ENCODE measurements at regions not wholly inside any gene's neighbourhood (a gene's known extent, or its start where the extent isn't known, plus 50 kb on each side); places are given as distances from the start of the nearest gene placed in this dataset.

- H3K4me1 Mint-ChIP-seq (ENCODE audit: low read depth, unreplicated experiment) = peaks cover 3% of the 10 kb centered on the region
- Histone ChIP-seq H3K9ac (ENCODE audit: low read length) (no peak overlapping the region), H3K4me1 (ENCODE audit: insufficient read depth, low read length) (no peaks in the 10 kb centered on the region), H3K9me3 (ENCODE audit: insufficient read depth, low read depth, low read length) (no peaks in the 10 kb centered on the region), H3K27me3 (ENCODE audit: insufficient read depth, low read length) (no peaks in the 10 kb centered on the region), H3K79me2 (ENCODE audit: insufficient read depth, low read length) (peaks cover 48% of the 10 kb centered on the region), H2AFZ (ENCODE audit: low read depth, low read length) (no peak overlapping the region), H3K27ac (ENCODE audit: low read depth, low read length) (no peak overlapping the region), H3K4me2 (ENCODE audit: low read length) (no peak overlapping the region), H3K4me3 (ENCODE audit: insufficient read depth, low read depth, low read length) (no peak overlapping the region), H3K36me3 (ENCODE audit: insufficient read depth, low read length) (no peaks in the 10 kb centered on the region), H4K20me1 (ENCODE audit: insufficient read depth, low read length) (peaks cover 32% of the 10 kb centered on the region)
- no peak overlapping the region for H3K27ac Mint-ChIP-seq (ENCODE audit: unreplicated experiment)
- no peaks in the 10 kb centered on the region for H3K27me3 Mint-ChIP-seq (ENCODE audit: low read depth, unreplicated experiment)
- no peaks in the 10 kb centered on the region for H3K9me3 Mint-ChIP-seq (ENCODE audit: unreplicated experiment)
- peak; percentile 9 for FAIRE-seq
- peaks cover 4% of the 10 kb centered on the region for H3K36me3 Mint-ChIP-seq (ENCODE audit: low read depth, unreplicated experiment)
- no peak for DNase-seq (ENCODE audit: low read depth)
- no peak for TF ChIP-seq EZH2 (IDR thresholded peaks at IDR 0.05; ENCODE audit: insufficient read depth, low read length)
- TF ChIP-seq, protein P1, sequence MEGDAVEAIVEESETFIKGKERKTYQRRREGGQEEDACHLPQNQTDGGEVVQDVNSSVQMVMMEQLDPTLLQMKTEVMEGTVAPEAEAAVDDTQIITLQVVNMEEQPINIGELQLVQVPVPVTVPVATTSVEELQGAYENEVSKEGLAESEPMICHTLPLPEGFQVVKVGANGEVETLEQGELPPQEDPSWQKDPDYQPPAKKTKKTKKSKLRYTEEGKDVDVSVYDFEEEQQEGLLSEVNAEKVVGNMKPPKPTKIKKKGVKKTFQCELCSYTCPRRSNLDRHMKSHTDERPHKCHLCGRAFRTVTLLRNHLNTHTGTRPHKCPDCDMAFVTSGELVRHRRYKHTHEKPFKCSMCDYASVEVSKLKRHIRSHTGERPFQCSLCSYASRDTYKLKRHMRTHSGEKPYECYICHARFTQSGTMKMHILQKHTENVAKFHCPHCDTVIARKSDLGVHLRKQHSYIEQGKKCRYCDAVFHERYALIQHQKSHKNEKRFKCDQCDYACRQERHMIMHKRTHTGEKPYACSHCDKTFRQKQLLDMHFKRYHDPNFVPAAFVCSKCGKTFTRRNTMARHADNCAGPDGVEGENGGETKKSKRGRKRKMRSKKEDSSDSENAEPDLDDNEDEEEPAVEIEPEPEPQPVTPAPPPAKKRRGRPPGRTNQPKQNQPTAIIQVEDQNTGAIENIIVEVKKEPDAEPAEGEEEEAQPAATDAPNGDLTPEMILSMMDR (IDR thresholded peaks at IDR 0.05; ENCODE audit: insufficient read depth, low read depth, low read length) = no peak
- H3K4me3 Mint-ChIP-seq (ENCODE audit: unreplicated experiment) = no peak overlapping the region
Measured at GRCh38 chr13:74006666-74007065, 127.5 kb downstream of the KLF12 start.

GRCh38 chr13:74005320-74006157 is 128.7 kb downstream of the KLF12 start:
- Mint-ChIP-seq H3K27ac (ENCODE audit: unreplicated experiment) (no peak overlapping the region), H3K27me3 (ENCODE audit: low read depth, unreplicated experiment) (no peaks in the 10 kb centered on the region), H3K9me3 (ENCODE audit: unreplicated experiment) (no peaks in the 10 kb centered on the region), H3K4me1 (ENCODE audit: low read depth, unreplicated experiment) (peaks cover 3% of the 10 kb centered on the region), H3K36me3 (ENCODE audit: low read depth, unreplicated experiment) (peaks cover 4% of the 10 kb centered on the region), H3K4me3 (ENCODE audit: unreplicated experiment) (no peak overlapping the region)
- H3K4me2 ChIP-seq (ENCODE audit: low read length) = no peak overlapping the region
- no peaks in the 10 kb centered on the region for H3K27me3 ChIP-seq (ENCODE audit: insufficient read depth, low read length)
- H3K36me3 ChIP-seq (ENCODE audit: insufficient read depth, low read length) = no peaks in the 10 kb centered on the region
- H3K79me2 ChIP-seq (ENCODE audit: insufficient read depth, low read length) = peaks cover 48% of the 10 kb centered on the region
- no peak overlapping the region for H3K27ac ChIP-seq (ENCODE audit: low read depth, low read length)
- no peak overlapping the region for H3K9ac ChIP-seq (ENCODE audit: low read length)
- FAIRE-seq (peak; percentile 41), DNase-seq (ENCODE audit: low read depth) (no peak)
- H3K9me3 ChIP-seq (ENCODE audit: insufficient read depth, low read depth, low read length) = no peaks in the 10 kb centered on the region
- H4K20me1 ChIP-seq (ENCODE audit: insufficient read depth, low read length) = peaks cover 36% of the 10 kb centered on the region
- no peak overlapping the region for H3K4me3 ChIP-seq (ENCODE audit: insufficient read depth, low read depth, low read length)
- H2AFZ ChIP-seq (ENCODE audit: low read depth, low read length) = no peak overlapping the region
- no peaks in the 10 kb centered on the region for H3K4me1 ChIP-seq (ENCODE audit: insufficient read depth, low read length)
- TF ChIP-seq EZH2 (IDR thresholded peaks at IDR 0.05; ENCODE audit: insufficient read depth, low read length) = no peak
- TF ChIP-seq, protein P1 (IDR thresholded peaks at IDR 0.05; ENCODE audit: insufficient read depth, low read depth, low read length) = no peak

GRCh38 chr13:74004109-74004508 is 130.1 kb downstream of the KLF12 start:
- Mint-ChIP-seq H3K27me3 (ENCODE audit: low read depth, unreplicated experiment) (no peaks in the 10 kb centered on the region), H3K4me3 (ENCODE audit: unreplicated experiment) (no peak overlapping the region), H3K27ac (ENCODE audit: unreplicated experiment) (no peak overlapping the region), H3K9me3 (ENCODE audit: unreplicated experiment) (no peaks in the 10 kb centered on the region), H3K36me3 (ENCODE audit: low read depth, unreplicated experiment) (peaks cover 2% of the 10 kb centered on the region), H3K4me1 (ENCODE audit: low read depth, unreplicated experiment) (peaks cover 3% of the 10 kb centered on the region)
- Histone ChIP-seq H3K4me1 (ENCODE audit: insufficient read depth, low read length) (no peaks in the 10 kb centered on the region), H2AFZ (ENCODE audit: low read depth, low read length) (no peak overlapping the region), H3K27ac (ENCODE audit: low read depth, low read length) (no peak overlapping the region), H3K36me3 (ENCODE audit: insufficient read depth, low read length) (no peaks in the 10 kb centered on the region), H3K4me3 (ENCODE audit: insufficient read depth, low read depth, low read length) (no peak overlapping the region), H3K27me3 (ENCODE audit: insufficient read depth, low read length) (no peaks in the 10 kb centered on the region), H3K9me3 (ENCODE audit: insufficient read depth, low read depth, low read length) (no peaks in the 10 kb centered on the region), H3K9ac (ENCODE audit: low read length) (no peak overlapping the region), H3K4me2 (ENCODE audit: low read length) (no peak overlapping the region), H3K79me2 (ENCODE audit: insufficient read depth, low read length) (peaks cover 40% of the 10 kb centered on the region), H4K20me1 (ENCODE audit: insufficient read depth, low read length) (peaks cover 34% of the 10 kb centered on the region)
- no peak for FAIRE-seq
- no peak for DNase-seq (ENCODE audit: low read depth)
- TF ChIP-seq, protein P1 (IDR thresholded peaks at IDR 0.05; ENCODE audit: insufficient read depth, low read depth, low read length) = no peak
- no peak for TF ChIP-seq EZH2 (IDR thresholded peaks at IDR 0.05; ENCODE audit: insufficient read depth, low read length)
